Stimulated activated CD4-positive, alpha-beta T cell treated with anti-CD3 and anti-CD28 coated beads, TNF-alpha, amount 100 ng/mL, for 48 hours (primary cell): ENCODE measurements at regions not wholly inside any gene's neighbourhood (a gene's known extent, or its start where the extent isn't known, plus 50 kb on each side); places are given as distances from the start of the nearest gene placed in this dataset.

Source experiments
- DNase-seq, 3 donors: peaks; one replicate each; pipeline ENCODE4 v3.0.0-alpha.2; 2020; ENCODE audit warnings: low read depth in 3 of 3

- no peak for DNase-seq
Measured at GRCh38 chr6:71523548-71523947, 234.9 kb downstream of the OGFRL1 start.

- no peak for DNase-seq
Measured at GRCh38 chr6:71524201-71524600, 235.6 kb downstream of the OGFRL1 start.

GRCh38 chr6:71527886-71528285 is 239.3 kb downstream of the OGFRL1 start:
- DNase-seq, result no peak

- no peak for DNase-seq
Measured at GRCh38 chr6:71529026-71529425, 240.4 kb downstream of the OGFRL1 start.

DNA sequence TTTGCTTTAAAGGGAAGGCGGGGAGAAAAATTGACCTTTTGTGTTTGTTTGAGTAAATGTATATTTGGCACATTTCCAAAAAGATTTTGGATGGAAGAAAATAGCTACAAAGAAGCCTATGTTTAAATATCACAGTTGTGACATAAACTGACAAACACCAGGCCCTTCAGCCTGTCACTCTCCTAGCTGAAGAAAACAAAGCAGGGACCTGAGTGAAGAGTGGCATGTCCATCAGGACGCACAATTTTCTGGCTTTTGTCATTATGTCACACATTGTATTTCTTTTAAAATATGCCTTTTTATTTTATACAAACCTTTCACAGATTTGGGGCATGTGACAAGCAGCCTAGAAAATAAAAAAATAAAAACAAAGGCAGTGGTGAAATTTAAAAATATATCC is 241.2 kb downstream of the OGFRL1 start:
- DNase-seq, result no peak

DNA sequence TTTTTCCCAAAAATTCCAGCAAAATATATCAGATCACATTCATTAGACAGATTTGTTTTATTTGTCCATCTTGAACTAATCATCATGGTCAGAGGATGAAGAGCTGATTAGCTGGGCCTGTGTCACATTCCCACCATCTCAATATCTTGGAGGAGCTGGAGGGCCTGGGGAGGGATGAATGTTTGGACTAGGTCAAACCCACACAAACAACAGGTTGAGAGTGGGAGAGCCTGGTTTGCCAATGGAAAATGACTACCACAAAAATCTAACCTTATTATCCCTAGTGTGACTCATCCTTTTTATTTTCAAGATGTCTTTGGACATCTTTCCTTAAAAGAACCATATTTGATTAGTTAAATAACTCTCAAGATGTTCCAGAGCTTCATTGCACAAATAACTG is 242.4 kb downstream of the OGFRL1 start:
- DNase-seq, result no peak

GRCh38 chr6:71531841-71532240 is 243.2 kb downstream of the OGFRL1 start:
- no peak for DNase-seq

GRCh38 chr6:71533939-71534379 is 245.3 kb downstream of the OGFRL1 start:
- no peak for DNase-seq

DNA sequence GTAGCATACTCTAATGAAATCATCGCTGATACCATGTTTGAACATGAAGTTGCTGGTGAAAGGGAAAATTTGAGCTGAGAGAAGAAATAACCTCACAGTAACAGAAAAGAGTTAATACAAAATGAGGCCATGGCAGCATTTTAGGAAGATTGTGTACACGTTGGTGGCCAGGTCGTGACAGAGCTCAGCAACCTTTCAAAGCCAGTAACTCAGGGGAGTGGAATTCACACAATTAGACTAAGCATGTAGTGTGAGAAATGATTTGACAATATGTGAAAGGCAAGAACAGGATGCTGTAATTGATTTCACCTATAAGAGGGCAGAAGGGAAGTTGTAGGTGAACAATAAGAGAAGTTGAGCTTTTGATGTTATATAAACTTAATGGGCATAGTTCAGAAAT is 246.3 kb downstream of the OGFRL1 start:
- DNase-seq, result no peak

- DNase-seq, result no peak
Measured at GRCh38 chr6:71537717-71538116, 249.1 kb downstream of the OGFRL1 start.

DNA sequence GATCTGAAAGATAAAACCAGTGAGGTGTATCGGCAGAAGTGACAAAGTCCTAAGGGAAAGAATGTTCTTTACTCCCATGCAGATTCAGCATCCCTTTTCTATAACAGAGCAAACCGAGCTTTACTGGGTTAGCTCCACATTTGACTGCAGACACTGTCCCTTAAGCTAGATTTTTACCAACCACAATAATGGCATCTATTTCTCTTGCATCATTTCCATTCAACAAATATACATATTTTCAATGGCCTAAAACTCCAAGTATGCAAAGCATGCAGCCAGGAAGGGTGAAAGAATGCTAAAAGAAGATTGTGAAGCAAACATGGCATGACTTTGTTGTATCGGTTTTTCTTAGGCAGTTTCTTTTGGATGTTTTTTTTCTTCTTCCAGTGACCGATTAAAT is 255.4 kb downstream of the OGFRL1 start:
- no peak for DNase-seq

DNA sequence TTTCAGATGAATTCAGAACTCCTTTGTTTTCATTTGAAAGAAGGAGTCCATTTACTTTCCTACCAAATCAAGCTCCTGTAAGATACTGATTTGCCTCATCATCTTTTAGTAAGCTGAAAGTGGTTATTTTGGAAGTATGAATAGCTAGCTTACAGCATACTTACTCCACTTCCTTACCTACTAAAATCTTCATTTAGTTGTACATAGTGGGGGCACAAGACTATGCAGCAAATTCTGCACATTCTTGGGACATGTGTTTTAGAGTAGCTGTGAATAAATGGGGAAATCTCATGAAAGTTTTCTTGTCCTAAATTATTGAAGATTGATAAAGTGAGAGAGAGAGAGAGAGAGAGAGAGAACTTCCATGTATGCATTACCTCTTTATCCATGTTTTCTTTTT is 256.3 kb downstream of the OGFRL1 start:
- DNase-seq, result no peak

GRCh38 chr6:71545905-71546304 is 257.3 kb downstream of the OGFRL1 start:
- no peak for DNase-seq

DNA sequence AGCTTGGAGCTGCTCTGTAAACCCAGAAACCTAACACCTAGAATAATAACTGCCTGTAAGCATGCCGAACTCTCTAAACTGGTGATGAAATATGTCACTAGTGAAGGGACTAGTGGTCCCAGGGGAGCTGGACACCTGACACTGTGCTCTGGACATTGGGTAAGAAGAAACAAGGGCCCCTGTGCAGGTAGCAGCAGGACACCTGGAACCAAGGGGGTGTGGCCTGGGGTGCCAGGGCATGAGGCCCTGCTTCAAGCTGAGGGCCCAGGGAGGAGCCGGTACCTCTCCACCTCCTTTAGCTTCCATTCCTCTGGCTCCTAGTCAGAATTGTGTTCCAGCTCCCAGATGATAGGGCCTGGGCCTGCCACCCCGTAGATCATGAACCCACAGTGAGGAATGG is 263.2 kb downstream of the OGFRL1 start:
- DNase-seq, result no peak

DNA sequence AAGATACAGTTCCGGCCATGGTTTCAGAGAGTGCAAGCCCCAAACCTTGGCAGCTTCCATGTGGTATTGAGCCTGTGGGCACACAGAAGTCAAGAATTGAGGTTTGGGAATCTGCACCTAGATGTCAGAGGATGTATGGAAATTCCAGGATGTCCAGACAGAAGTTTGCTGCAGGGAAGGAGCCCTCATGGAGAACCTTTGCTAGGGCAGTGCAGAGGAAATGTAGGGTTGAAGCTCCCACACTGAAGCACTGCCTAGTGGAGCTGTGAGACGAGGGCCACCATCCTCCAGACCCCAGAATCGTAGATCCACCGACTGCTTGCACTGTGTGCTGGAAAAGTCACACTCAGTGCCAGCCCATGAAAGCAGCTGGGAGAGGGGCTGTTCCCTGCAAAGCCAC is 267.5 kb downstream of the OGFRL1 start:
- no peak for DNase-seq

- no peak for DNase-seq
Measured at GRCh38 chr6:71558974-71559373, 270.4 kb downstream of the OGFRL1 start.

- DNase-seq, result no peak
Measured at GRCh38 chr6:71567562-71567961, 279.0 kb downstream of the OGFRL1 start.

GRCh38 chr6:71577766-71578165 is 289.2 kb downstream of the OGFRL1 start:
- DNase-seq, result no peak

DNA sequence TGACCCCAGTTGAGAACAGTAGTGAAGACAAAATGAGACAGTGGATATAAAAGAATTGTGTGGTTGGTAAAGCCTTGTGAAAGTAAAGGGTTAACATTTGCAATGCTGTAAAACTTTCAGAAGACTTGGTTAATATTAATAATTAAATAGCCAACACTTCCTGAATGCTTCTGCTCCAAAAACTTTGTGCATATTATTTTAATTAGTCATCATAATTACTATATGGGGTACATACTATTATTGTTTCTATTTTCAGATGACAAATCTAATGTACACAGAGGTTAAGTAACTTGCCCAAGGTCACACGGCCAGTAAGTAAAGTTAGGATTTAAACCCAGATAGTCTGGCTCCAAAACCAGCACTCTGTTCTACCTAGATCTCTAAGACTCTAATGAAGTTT is 291.3 kb downstream of the OGFRL1 start:
- no peak for DNase-seq

- DNase-seq, result no peak
Measured at GRCh38 chr6:71582820-71583219, 294.2 kb downstream of the OGFRL1 start.

DNA sequence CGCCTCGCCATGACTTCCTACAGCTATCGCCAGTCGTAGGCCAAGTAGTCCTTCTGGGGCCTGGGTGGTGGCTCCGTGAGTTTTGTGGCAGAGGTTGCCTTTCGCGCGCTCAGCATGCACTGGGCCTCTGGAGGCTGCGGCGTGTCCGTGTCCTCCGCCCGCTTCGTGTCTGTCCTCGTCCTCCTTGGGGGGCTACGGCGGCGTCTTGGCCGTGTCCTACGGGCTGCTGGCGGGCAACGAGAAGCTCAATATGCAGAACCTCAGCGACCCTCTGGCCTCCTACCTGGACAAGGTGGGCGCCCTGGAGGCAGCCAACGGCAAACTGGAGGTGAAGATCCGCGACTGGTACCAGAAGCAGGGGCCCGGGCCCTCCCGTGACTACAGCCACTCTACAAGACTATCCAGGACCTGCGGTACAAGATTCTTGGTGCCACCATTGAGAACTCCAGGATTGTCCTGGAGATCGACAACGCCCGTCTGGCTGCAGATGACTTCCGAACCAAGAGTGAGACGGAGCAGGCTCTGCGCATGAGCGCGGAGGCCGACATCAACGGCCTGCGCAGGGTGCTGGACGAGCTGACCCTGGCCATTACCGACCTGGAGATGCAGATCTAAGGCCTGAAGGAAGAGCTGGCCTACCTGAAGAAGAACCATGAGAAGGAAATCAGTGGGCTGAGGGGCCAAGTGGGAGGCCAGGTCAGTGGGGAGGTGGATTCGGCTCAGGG is 296.3 kb downstream of the OGFRL1 start:
- no peak for DNase-seq

- DNase-seq, result no peak
Measured at GRCh38 chr6:71585472-71585871, 296.9 kb downstream of the OGFRL1 start.

DNA sequence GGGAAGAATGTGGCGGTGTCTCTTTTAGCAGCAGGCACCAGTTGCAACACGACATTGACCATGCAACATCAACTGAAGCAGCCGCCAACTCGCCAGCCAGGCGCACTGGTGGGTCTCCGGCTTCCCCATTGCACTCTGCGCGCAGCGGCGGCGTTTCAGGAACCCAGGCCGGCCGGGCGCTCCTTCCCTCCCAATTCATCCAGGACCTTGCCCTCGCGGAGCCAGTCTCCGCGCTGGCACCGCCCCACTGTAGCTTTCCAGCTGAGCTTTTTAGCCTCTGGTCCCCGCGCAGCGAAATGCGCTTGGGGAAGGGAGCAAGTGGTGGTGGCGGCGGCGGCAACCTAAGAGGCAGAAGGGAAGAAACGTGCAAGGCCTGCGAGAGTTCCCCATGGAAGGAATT is 297.9 kb upstream of the RIMS1 start:
- no peak for DNase-seq

- no peak for DNase-seq
Measured at GRCh38 chr6:71589254-71589653, 297.1 kb upstream of the RIMS1 start.
